NCI-H1092 treated with DMSO at 0.1 percent for 48 hours (cell line): ENCODE measurements at regions not wholly inside any gene's neighbourhood (a gene's known extent, or its start where the extent isn't known, plus 50 kb on each side); places are given as distances from the start of the nearest gene placed in this dataset.

Source experiments
- DNase-seq: peaks from one replicate; lab custom pipeline; 2025; lab: John Stamatoyannopoulos, UW

DNA sequence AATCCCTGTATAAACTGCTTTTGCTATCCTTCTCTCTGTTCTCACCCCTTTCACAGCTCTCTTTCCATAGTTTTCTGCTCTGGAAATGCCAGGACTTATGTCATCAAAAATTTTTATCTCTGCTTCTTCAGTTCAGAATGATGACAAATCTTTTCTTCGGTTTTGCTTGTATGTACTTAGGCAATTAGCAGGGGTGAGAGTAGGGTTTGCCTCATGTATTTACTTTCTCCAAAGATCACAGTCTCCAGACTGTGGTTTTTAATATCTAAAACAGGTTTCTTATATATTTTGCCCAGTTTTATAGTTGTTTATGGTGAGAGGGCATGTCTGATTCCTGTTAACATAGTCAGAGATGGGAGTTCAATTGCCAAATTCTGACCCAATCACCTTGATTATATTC is 235.4 kb upstream of the LYPLAL1 start:
- DNase-seq, result no peak

- no peak for DNase-seq
These were observed 234.6 kb upstream of the LYPLAL1 start for GRCh38 chr1:218939095-218939494.

- no peak for DNase-seq
These were observed 231.2 kb upstream of the LYPLAL1 start for GRCh38 chr1:218942431-218942830.

GRCh38 chr1:218943371-218943770 is 230.3 kb upstream of the LYPLAL1 start:
- DNase-seq, result no peak

GRCh38 chr1:218945050-218945449 is 228.6 kb upstream of the LYPLAL1 start:
- DNase-seq, result no peak

DNA sequence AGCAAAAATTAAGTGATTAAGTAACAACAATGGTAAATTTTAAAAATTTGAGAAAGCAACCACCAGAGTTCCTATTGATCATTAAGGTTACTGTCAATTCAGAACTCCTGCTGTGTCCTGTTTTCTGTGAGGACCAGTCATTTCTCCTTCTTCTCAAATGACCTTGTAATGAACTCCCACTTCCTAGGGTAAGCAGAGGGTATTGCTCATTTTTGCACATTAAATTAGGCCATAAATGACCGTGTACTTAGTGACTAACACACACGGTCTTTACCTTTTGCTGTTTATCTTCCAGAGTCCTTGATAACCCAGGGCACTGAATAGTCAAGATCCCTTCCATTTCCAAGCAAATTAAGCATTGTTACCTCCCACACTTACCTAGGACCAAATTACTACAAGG is 227.5 kb upstream of the LYPLAL1 start:
- no peak for DNase-seq

GRCh38 chr1:218948446-218948845 is 225.2 kb upstream of the LYPLAL1 start:
- DNase-seq, result no peak

- no peak for DNase-seq
These were observed 220.3 kb upstream of the LYPLAL1 start for GRCh38 chr1:218953386-218953785.

DNA sequence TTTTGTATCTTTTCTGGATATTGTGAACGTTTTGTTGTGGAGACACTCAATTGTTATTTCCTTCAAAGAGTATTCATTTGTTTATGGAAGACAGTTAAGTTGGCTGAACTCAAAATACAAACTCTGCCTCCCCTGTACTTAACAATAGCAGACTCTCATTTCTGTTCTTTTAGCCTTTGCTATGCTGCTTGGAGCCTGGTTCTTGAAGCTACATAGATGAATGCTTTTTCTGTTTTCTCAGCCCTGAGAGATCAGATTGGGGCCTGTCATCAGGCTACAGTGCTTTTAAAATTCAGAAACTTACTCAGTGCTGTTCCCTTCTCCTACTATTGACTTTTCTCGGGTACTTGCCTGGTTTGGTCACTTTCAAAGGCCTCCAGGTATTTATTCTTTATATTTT is 215.7 kb upstream of the LYPLAL1 start:
- DNase-seq, result no peak

DNA sequence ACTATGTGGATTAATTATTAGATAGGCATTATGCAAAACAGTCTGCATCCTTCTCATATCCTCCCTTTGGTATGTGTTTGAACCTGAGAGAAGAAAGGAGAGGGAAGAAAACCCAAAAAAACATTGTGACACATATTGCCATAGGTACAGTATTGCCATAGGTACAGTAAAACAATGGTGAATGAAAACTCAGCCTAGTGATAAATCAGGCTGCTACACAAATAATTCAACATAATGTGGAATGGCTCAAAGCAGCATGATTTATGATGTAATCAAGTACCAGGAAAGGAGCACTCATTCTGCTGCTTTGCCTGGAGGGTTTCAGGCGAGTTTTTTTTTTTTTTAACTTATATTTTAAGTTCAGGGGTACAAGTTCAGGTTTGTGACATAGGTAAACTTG is 213.9 kb upstream of the LYPLAL1 start:
- DNase-seq, result no peak

DNA sequence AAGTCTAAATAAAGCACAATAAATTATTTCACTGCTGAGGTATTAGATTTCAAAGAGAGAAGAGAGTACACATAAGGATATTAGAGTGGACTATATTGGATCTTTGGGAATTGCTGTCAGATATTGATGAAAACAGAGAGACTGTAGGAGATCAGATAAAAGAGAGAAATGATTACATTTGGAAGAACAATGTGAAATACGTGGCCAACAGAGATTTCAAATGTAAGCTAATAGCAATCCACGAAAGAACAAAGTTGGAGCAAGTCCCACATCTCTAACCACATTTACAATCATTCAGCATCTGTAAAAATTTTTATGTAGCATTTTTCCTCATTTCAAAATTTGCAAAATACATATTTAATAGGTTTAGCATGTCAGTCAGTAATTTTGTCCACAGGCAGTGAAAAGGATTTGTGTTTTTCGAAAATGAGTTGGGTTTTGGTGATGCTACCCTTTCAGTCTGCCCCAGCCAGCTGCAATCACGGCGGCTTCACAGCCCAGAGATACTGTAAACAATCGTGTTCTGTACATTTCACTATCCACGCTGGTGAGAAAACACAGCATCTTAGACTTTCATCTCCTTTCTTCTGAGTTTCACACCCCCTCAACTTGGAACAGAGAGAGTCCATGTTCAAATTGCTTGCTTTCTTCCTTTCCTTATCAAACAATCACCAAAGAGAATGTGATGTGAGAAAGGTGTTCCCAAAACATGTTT is 209.1 kb upstream of the LYPLAL1 start:
- no peak for DNase-seq

- no peak for DNase-seq
These were observed 207.9 kb upstream of the LYPLAL1 start for GRCh38 chr1:218965821-218966220.

GRCh38 chr1:218967254-218967653 is 206.4 kb upstream of the LYPLAL1 start:
- DNase-seq, result no peak

GRCh38 chr1:218967836-218968235 is 205.8 kb upstream of the LYPLAL1 start:
- DNase-seq, result no peak

- no peak for DNase-seq
These were observed 204.7 kb upstream of the LYPLAL1 start for GRCh38 chr1:218969006-218969405.

DNA sequence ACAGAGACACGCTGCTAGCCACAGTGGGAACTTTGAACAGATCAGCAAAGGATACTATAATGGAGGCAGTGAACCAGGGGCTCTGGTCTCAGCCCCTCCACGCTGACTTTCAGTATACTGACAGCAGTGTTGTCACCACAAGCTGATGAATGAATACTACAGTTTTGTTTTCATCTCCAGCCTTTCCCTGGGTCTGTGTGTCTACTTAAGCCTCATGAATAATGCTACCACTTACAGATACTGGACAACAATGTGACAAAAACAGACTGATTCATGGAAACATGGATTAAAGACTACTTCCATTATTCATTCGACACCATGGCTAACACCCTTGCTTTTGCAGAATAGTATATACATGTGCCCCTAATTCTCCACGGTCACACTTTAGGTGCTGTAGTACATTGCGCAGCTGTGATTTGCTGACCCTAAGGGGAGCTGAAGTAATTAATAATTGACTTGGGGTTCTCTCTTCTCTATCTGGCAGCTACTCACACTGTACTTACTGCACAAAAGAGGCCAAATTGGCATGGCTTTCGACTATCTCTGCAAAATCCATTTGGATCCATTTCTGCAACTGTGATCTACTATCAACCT is 203.2 kb upstream of the LYPLAL1 start:
- DNase-seq, result no peak

- no peak for DNase-seq
These were observed 202.5 kb upstream of the LYPLAL1 start for GRCh38 chr1:218971156-218971555.

DNA sequence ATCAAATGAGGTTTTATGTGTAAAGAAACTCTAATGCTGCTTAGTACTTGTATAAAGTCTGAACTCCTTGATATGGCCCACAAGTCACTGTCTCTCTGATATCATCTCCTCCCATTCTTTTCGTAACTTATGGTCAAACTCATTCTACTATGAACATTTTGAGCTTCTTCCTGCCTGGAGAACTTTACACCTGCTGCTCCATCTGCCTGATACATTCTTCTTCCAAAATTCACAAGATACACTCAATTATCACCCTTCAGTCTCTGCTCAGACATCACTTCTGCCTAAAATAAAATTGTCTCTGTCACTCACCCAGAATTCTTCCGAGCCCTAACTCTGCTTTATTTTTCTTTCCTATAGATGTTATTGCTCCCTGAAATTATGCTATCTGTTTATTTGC is 192.8 kb upstream of the LYPLAL1 start:
- DNase-seq, result no peak

- DNase-seq, result peak; percentile 43
These were observed 191.2 kb upstream of the LYPLAL1 start for GRCh38 chr1:218982482-218982881.

DNA sequence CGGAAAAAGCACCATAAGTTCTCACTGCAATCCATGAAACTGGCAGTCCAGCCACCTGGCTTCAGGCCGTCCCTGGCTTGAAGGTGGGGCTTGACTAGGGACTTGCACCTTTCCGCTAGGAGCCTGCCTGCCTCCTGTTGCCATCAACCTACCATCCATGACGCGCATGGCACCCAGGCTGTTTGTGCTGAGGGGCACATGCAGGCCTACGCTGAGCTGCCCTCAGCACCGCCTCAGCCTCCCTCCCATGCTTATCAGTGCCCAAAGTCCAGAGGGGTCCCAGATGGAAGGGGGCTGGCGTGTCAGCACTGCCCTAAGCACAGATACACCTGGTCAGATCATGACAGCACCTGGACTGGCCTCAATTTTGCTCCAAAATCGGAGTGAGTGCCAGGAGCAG is 190.2 kb upstream of the LYPLAL1 start:
- no peak for DNase-seq

- no peak for DNase-seq
These were observed 189.8 kb upstream of the LYPLAL1 start for GRCh38 chr1:218983848-218984247.

DNA sequence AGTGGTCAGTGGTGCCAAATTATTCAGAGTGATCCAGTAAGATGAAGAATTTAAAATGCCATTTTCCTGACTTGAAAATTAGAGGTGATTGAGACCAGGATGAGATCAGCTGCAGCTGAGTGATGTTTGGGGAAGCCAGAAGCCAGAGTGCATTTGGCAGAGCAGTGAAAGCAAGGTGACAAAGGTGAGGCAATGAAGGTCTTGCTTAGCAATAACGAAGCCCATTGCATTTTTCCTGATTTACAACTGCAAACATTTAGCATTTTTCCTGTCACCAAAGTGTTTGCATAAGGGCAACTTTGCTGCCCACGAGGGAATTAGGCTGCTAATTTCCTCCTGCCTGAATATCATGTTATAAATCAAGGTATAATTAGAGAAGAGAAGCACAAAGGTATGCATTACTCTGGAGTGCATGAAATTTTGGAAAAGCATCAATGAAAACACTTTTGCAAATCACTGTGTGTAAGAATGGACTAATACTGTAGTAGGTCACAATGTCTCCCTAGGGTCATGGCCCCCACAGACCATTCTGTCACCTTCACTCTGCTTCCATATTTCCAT is 188.2 kb upstream of the LYPLAL1 start:
- DNase-seq, result peak; percentile 55

- no peak for DNase-seq
These were observed 186.9 kb upstream of the LYPLAL1 start for GRCh38 chr1:218986816-218987215.

DNA sequence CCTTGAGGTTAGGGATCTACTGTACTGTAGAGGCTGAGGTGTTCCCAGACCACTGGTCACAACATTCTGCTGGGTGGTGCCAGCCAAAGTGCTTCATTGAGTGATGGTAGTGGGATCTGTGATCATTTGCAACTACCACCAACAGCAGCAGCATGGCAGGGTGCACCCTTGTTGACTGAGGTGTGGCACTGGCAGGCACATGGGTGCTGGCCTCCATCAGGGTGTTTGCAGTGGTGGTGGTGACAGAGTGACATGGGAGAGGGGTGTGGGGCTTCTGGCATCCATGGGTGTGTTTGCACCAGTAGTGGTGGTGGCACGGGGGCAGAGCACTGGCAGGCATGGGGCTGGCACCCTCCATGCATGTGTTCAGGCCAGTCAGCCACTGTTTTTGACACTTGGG is 183.7 kb upstream of the LYPLAL1 start:
- no peak for DNase-seq
